SK-N-MC (cell line): ENCODE measurements at regions not wholly inside any gene's neighbourhood (a gene's known extent, or its start where the extent isn't known, plus 50 kb on each side); places are given as distances from the start of the nearest gene placed in this dataset.

Experiments used
- DNase-seq: peaks from one replicate; pipeline ENCODE4 v3.0.0-alpha.2; 2011; ENCODE audit warnings: low read depth, low spot score
- H3K27ac ChIP-seq: fragments of 200-600 bp; sonication (generic); 2 replicates; pipeline ENCODE4 v1.5.1; 2016; ENCODE audit warnings: mixed run types
- H3K36me3 ChIP-seq: fragments of 200-600 bp; sonication (generic); 2 replicates; pipeline ENCODE4 v1.6.1; 2017; ENCODE audit warnings: antibody characterized with exemption, low read length, mixed read lengths; ENCODE audit not compliant: insufficient read depth
- H3K4me3 ChIP-seq: fragments of 200-600 bp; sonication (generic); 2 replicates; pipeline ENCODE4 v1.5.1; 2016
- H3K9ac ChIP-seq: fragments of 200-600 bp; sonication (generic); 2 replicates; pipeline ENCODE4 v1.8.0; 2017; ENCODE audit warnings: mixed run types, mixed read lengths; ENCODE audit not compliant: insufficient read length
- H3K9me3 ChIP-seq: fragments of 200-600 bp; sonication (generic); 2 replicates; pipeline ENCODE4 v1.6.1; 2017; ENCODE audit warnings: low read depth, mild to moderate bottlenecking, antibody characterized with exemption, low read length, moderate library complexity, mixed read lengths
- EZH2 ChIP-seq: fragments of 200-600 bp; sonication (generic); IDR thresholded peaks from one replicate; pipeline ENCODE4 v1.6.1; 2017; ENCODE audit warnings: antibody characterized with exemption
- FOXP2 ChIP-seq: optimal IDR thresholded peaks from 2 replicates; pipeline ENCODE3; 2011; ENCODE audit warnings: mild to moderate bottlenecking, moderate library complexity; ENCODE audit not compliant: insufficient read depth; ENCODE audit errors: extremely low read length, control extremely low read depth
- POLR2AphosphoS5 ChIP-seq: IDR thresholded peaks from 2 replicates; pipeline ENCODE4 v1.6.1; 2012; ENCODE audit warnings: mild to moderate bottlenecking, low read depth, low read length, borderline replicate concordance

- TF ChIP-seq POLR2AphosphoS5 (no peak), FOXP2 (no peak), EZH2 (no peak)
- Histone ChIP-seq H3K27ac (no peak overlapping the region), H3K4me3 (no peak overlapping the region), H3K9me3 (no peaks in the 10 kb centered on the region), H3K9ac (no peak overlapping the region), H3K36me3 (no peaks in the 10 kb centered on the region)
- no peak for DNase-seq
Observed at GRCh38 chr4:18535948-18536347, 514.4 kb upstream of the LCORL start.

GRCh38 chr4:18533262-18533775 lies 511.8 kb upstream of the LCORL start:
- TF ChIP-seq EZH2 (no peak), FOXP2 (no peak), POLR2AphosphoS5 (no peak)
- H3K9me3 ChIP-seq = no peaks in the 10 kb centered on the region
- no peak overlapping the region for H3K27ac ChIP-seq
- no peak overlapping the region for H3K4me3 ChIP-seq
- H3K9ac ChIP-seq = no peak overlapping the region
- no peak for DNase-seq
- H3K36me3 ChIP-seq = no peaks in the 10 kb centered on the region

- TF ChIP-seq EZH2 = no peak
- TF ChIP-seq FOXP2 = no peak
- no peak for TF ChIP-seq POLR2AphosphoS5
- Histone ChIP-seq H3K9ac (no peak overlapping the region), H3K9me3 (no peaks in the 10 kb centered on the region), H3K4me3 (no peak overlapping the region), H3K36me3 (no peaks in the 10 kb centered on the region), H3K27ac (no peak overlapping the region)
- DNase-seq = no peak
Observed at GRCh38 chr4:18531731-18532130, 510.2 kb upstream of the LCORL start.

- no peak overlapping the region for H3K4me3 ChIP-seq
- DNase-seq = no peak
- no peaks in the 10 kb centered on the region for H3K36me3 ChIP-seq
- no peak overlapping the region for H3K9ac ChIP-seq
- no peak overlapping the region for H3K27ac ChIP-seq
- TF ChIP-seq EZH2 = no peak
- no peak for TF ChIP-seq POLR2AphosphoS5
- TF ChIP-seq FOXP2 = no peak
- no peaks in the 10 kb centered on the region for H3K9me3 ChIP-seq
Observed at GRCh38 chr4:18529482-18529881, 507.9 kb upstream of the LCORL start.

GRCh38 chr4:18524667-18525066 lies 503.1 kb upstream of the LCORL start:
- DNase-seq = no peak
- no peak for TF ChIP-seq POLR2AphosphoS5
- no peak for TF ChIP-seq FOXP2
- no peak for TF ChIP-seq EZH2
- Histone ChIP-seq H3K9me3 (no peaks in the 10 kb centered on the region), H3K27ac (no peak overlapping the region), H3K9ac (no peak overlapping the region), H3K4me3 (no peak overlapping the region), H3K36me3 (no peaks in the 10 kb centered on the region)

- Histone ChIP-seq H3K36me3 (no peaks in the 10 kb centered on the region), H3K4me3 (no peak overlapping the region), H3K9ac (no peak overlapping the region), H3K9me3 (no peaks in the 10 kb centered on the region), H3K27ac (no peak overlapping the region)
- DNase-seq = no peak
- TF ChIP-seq POLR2AphosphoS5 (no peak), EZH2 (no peak)
Observed at GRCh38 chr4:18518098-18518497, 496.5 kb upstream of the LCORL start.

GRCh38 chr4:18513861-18514260 lies 492.3 kb upstream of the LCORL start:
- no peak for DNase-seq
- Histone ChIP-seq H3K27ac (no peak overlapping the region), H3K9ac (no peak overlapping the region), H3K4me3 (no peak overlapping the region), H3K36me3 (no peaks in the 10 kb centered on the region), H3K9me3 (no peaks in the 10 kb centered on the region)
- TF ChIP-seq FOXP2 (no peak), POLR2AphosphoS5 (no peak), EZH2 (no peak)

GRCh38 chr4:18512718-18513117 lies 491.2 kb upstream of the LCORL start:
- H3K36me3 ChIP-seq = no peaks in the 10 kb centered on the region
- H3K9me3 ChIP-seq = no peaks in the 10 kb centered on the region
- no peak overlapping the region for H3K9ac ChIP-seq
- no peak for TF ChIP-seq FOXP2
- TF ChIP-seq POLR2AphosphoS5 = no peak
- TF ChIP-seq EZH2 = no peak
- DNase-seq = no peak
- H3K27ac ChIP-seq = no peak overlapping the region
- H3K4me3 ChIP-seq = no peak overlapping the region

- DNase-seq = no peak
- H3K27ac ChIP-seq = no peak overlapping the region
- H3K9ac ChIP-seq = no peak overlapping the region
- TF ChIP-seq POLR2AphosphoS5 (no peak), EZH2 (no peak), FOXP2 (no peak)
- H3K9me3 ChIP-seq = no peaks in the 10 kb centered on the region
- no peaks in the 10 kb centered on the region for H3K36me3 ChIP-seq
- H3K4me3 ChIP-seq = no peak overlapping the region
Observed at GRCh38 chr4:18511727-18512126, 490.2 kb upstream of the LCORL start.
